Peyer's patch (tissue), 4 donors: ENCODE measurements at regions not wholly inside any gene's neighbourhood (a gene's known extent, or its start where the extent isn't known, plus 50 kb on each side); places are given as distances from the start of the nearest gene placed in this dataset.
"Not testable (repeated sequence)": the region's sequence is repeated elsewhere in the genome, so short reads cannot be mapped to it uniquely, and the experiment has no call there.

Experiments used
- DNase-seq, 3 donors: peaks; one replicate each; pipeline ENCODE4 v3.0.0-alpha.2; 2017 to 2019
- H3K27ac ChIP-seq, 4 donors: fragments of 200-600 bp; sonication (generic); one replicate each; pipeline ENCODE4 v1.5.1; 2016 to 2019
- H3K27me3 ChIP-seq, 2 donors: fragments of 200-600 bp; sonication (generic); one replicate each; pipeline ENCODE4 v1.5.1; 2019
- H3K36me3 ChIP-seq, 3 donors: fragments of 200-600 bp; sonication (generic); one replicate each; pipeline ENCODE4 v1.5.1; 2016 to 2019
- H3K4me1 ChIP-seq, 4 donors: fragments of 200-600 bp; sonication (generic); one replicate each; pipeline ENCODE4 v1.5.1; 2016 to 2019
- H3K4me3 ChIP-seq, 4 donors: fragments of 200-600 bp; sonication (generic); 1 replicate in 3 of 4; 2 replicates in 1 of 4; pipeline ENCODE4 v1.5.1; 2016 to 2019; ENCODE audit warnings: mild to moderate bottlenecking in 1 of 4
- H3K9me3 ChIP-seq, 4 donors: fragments of 200-600 bp; sonication (generic); one replicate each; pipeline ENCODE4 v1.5.1; 2016 to 2019; ENCODE audit warnings: mild to moderate bottlenecking in 1 of 4
- CTCF ChIP-seq, 6 experiments: fragments of 450-650 bp in 4 of 6; fragments of 200-600 bp in 2 of 6; sonication (generic) in 1 of 6; IDR thresholded peaks; one replicate each; pipeline ENCODE4 v1.5.1; 2017 to 2019; ENCODE audit warnings: antibody characterized with exemption in 6 of 6, mild to moderate bottlenecking in 3 of 6, moderate library complexity in 1 of 6
- POLR2A ChIP-seq, 2 donors: fragments of 450-650 bp; IDR thresholded peaks; one replicate each; pipeline ENCODE4 v1.5.1; 2017; ENCODE audit warnings: antibody characterized with exemption in 2 of 2, mild to moderate bottlenecking in 2 of 2, moderate library complexity in 2 of 2

DNA sequence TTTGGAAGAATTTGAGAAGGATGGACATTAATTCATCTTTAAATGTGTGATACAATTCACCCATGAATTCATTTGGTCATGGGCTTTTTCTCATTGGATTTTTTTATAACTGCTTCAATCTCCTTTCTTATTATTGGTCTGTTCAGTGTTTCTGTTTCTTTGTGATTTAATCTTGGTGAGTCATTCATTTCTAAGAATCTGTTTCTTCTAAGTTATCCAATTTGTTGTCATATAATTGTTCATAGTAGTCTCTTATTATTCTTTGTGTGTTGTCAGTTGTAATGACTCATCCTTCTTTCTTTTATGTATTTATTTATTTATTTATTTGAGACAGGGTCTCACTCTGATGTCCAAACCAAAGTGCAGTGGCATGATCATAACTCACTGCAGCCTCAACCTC is 146.1 kb upstream of the ZNF267 start:
- no peaks in the 10 kb centered on the region for H3K27me3 ChIP-seq
- no peak for DNase-seq
- H3K36me3 ChIP-seq = peaks cover 0 to 55% (median 0%) of the 10 kb centered on the region in 3 donors
- no peak overlapping the region for H3K27ac ChIP-seq
- H3K9me3 ChIP-seq = peaks cover 0 to 21% (median 2%) of the 10 kb centered on the region in 4 donors
- TF ChIP-seq CTCF (IDR thresholded peaks at IDR 0.05) = no peak
- no peak for TF ChIP-seq POLR2A (IDR thresholded peaks at IDR 0.05)
- no peaks in the 10 kb centered on the region for H3K4me1 ChIP-seq
- H3K4me3 ChIP-seq = no peak overlapping the region

DNA sequence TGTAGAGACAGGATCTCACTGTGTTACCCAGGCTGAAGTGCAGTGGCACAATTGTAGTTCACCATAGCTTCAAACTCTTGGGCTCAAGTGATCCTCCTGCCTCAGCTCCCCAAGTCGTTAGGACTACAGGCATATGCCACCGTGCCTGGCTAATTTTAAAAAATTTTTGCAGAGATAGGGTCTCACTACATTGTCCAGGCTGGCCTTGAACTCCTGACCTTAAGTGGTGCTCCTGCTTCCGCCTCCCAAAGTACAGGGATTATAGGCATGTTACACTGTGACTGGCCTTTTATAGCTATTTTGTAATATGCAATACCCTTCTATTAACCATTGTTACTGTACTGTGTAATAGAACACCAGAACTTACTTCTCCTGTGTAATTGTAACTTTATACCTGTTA is 139.3 kb upstream of the ZNF267 start:
- TF ChIP-seq CTCF (IDR thresholded peaks at IDR 0.05) = no peak
- no peak for TF ChIP-seq POLR2A (IDR thresholded peaks at IDR 0.05)
- peaks cover 0 to 46% (median 0%) of the 10 kb centered on the region in 3 donors for H3K36me3 ChIP-seq
- H3K4me3 ChIP-seq = no peak overlapping the region
- H3K27ac ChIP-seq = no peak overlapping the region
- no peak for DNase-seq
- peaks cover 0 to 60% (median 2%) of the 10 kb centered on the region in 4 donors for H3K9me3 ChIP-seq
- no peaks in the 10 kb centered on the region for H3K27me3 ChIP-seq
- no peaks in the 10 kb centered on the region for H3K4me1 ChIP-seq

DNA sequence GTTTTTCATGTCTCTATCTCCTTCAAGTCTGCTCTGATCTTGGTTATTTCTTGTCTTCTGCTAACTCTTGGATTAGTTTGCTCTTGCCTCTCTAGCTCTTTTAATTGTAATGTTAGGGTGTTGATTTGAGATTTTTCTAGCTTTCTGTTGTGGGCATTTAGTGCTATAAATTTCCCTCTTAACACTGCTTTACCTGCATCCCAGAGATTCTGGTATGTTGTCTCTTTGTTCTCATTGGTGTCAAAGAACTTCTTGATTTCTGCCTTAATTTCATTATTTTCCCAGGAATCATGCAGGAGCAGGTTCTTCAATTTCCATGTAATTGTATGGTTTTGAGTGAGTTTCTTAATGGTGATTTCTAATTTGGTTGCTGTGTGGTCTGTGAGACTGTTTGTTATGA is 128.5 kb upstream of the ZNF267 start:
- Histone ChIP-seq H3K36me3 (peaks cover 0 to 29% (median 0%) of the 10 kb centered on the region in 3 donors), H3K9me3 (peaks cover 0 to 85% (median 18%) of the 10 kb centered on the region in 4 donors)
- H3K4me1 ChIP-seq, H3K27ac ChIP-seq, H3K4me3 ChIP-seq, H3K27me3 ChIP-seq, DNase-seq: not testable (repeated sequence)

DNA sequence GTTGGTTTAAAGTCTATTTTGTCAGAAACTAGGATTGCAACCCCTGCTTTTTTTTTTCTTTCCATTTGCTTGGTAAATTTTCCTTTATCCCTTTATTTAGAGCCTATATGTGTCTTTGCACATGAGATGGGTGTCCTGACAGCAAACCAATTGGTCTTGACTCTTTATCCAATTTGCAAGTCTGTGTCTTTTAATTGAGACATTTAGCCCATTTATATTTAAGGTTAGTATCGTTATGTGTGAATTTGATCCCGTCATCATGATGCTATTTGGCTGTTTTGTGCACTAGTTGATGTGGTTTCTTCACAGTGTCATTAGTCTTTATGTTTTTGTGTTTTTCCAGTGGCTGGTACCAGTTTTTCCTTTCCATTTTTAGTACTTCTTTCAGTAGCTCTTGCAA is 127.7 kb upstream of the ZNF267 start:
- H3K4me3 ChIP-seq = no peak overlapping the region
- no peak for DNase-seq
- TF ChIP-seq POLR2A (IDR thresholded peaks at IDR 0.05) (no peak), CTCF (IDR thresholded peaks at IDR 0.05) (no peak)
- no peaks in the 10 kb centered on the region for H3K27me3 ChIP-seq
- H3K27ac ChIP-seq = no peak overlapping the region
- H3K36me3 ChIP-seq = peaks cover 0 to 27% (median 0%) of the 10 kb centered on the region in 3 donors
- H3K9me3 ChIP-seq = peaks cover 0 to 85% (median 20%) of the 10 kb centered on the region in 4 donors
- H3K4me1 ChIP-seq = no peaks in the 10 kb centered on the region

GRCh38 chr16:31754998-31755615 is 118.5 kb upstream of the ZNF267 start:
- H3K27ac ChIP-seq = no peak overlapping the region
- TF ChIP-seq POLR2A (IDR thresholded peaks at IDR 0.05) (no peak), CTCF (IDR thresholded peaks at IDR 0.05) (no peak)
- no peak for DNase-seq
- H3K9me3 ChIP-seq = peaks cover 0 to 89% (median 24%) of the 10 kb centered on the region in 4 donors
- no peak overlapping the region for H3K4me3 ChIP-seq
- no peaks in the 10 kb centered on the region for H3K4me1 ChIP-seq
- H3K36me3 ChIP-seq = peaks cover 0 to 59% (median 10%) of the 10 kb centered on the region in 3 donors
- no peaks in the 10 kb centered on the region for H3K27me3 ChIP-seq

DNA sequence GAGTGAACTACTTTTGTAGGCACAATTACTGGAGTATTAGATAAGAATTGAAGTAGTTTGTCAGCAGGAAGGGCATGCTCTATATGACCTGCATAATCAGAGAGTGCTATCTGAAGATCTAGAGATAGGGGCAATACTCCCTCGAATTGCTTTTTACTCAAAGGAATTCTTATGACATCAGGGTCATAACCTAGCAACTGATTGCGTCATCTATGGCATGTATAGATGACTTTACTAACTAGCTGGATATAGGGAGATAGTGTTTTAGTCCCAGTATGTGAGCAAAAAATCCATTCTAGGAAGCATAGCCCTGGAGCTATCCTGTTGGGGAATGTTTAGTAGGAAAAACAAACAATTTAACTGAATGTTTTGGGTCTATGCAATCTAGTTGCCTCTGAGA is 109.5 kb upstream of the ZNF267 start:
- no peaks in the 10 kb centered on the region for H3K4me1 ChIP-seq
- no peak overlapping the region for H3K4me3 ChIP-seq
- H3K27me3 ChIP-seq = no peaks in the 10 kb centered on the region
- H3K36me3 ChIP-seq = peaks cover 0 to 11% (median 0%) of the 10 kb centered on the region in 3 donors
- peaks cover 0 to 75% (median 24%) of the 10 kb centered on the region in 4 donors for H3K9me3 ChIP-seq
- no peak overlapping the region for H3K27ac ChIP-seq
- no peak for DNase-seq
- TF ChIP-seq CTCF (IDR thresholded peaks at IDR 0.05) (no peak), POLR2A (IDR thresholded peaks at IDR 0.05) (no peak)
